ENCODE measurements at regions not wholly inside any gene's neighbourhood (a gene's known extent, or its start where the extent isn't known, plus 50 kb on each side); places are given as distances from the start of the nearest gene placed in this dataset.
"Not testable (repeated sequence)": the region's sequence is repeated elsewhere in the genome, so short reads cannot be mapped to it uniquely, and the experiment has no call there.

GRCh38 chr17:5895276-5895675 is 174.9 kb upstream of the WSCD1 start:
- peaks cover 25% of the 10 kb centered on the region for H3K27me3 Mint-ChIP-seq (ENCODE audit: low read depth)
- H3K27ac Mint-ChIP-seq (ENCODE audit: unreplicated experiment): no peak overlapping the region
- H3K9me3 Mint-ChIP-seq (ENCODE audit: low read depth): peaks cover 1% of the 10 kb centered on the region
- DNase-seq (ENCODE audit: low spot score): no peak
- H3K4me1 Mint-ChIP-seq (ENCODE audit: low read depth): no peaks in the 10 kb centered on the region
- no peaks in the 10 kb centered on the region for H3K36me3 Mint-ChIP-seq (ENCODE audit: low read depth)
- no peak for TF ChIP-seq CTCF (IDR thresholded peaks at IDR 0.05)
- no peak overlapping the region for H3K4me3 Mint-ChIP-seq (ENCODE audit: unreplicated experiment)

- Mint-ChIP-seq H3K27me3 (ENCODE audit: low read depth) (peaks cover 25% of the 10 kb centered on the region), H3K4me3 (ENCODE audit: unreplicated experiment) (no peak overlapping the region)
Measured at GRCh38 chr17:5896215-5896614, 174.0 kb upstream of the WSCD1 start.

GRCh38 chr17:5897275-5897911 is 172.8 kb upstream of the WSCD1 start:
- no peak overlapping the region for H3K27ac Mint-ChIP-seq (ENCODE audit: unreplicated experiment)
- no peak for TF ChIP-seq CTCF (IDR thresholded peaks at IDR 0.05)
- no peaks in the 10 kb centered on the region for H3K4me1 Mint-ChIP-seq (ENCODE audit: low read depth)
- peaks cover 25% of the 10 kb centered on the region for H3K27me3 Mint-ChIP-seq (ENCODE audit: low read depth)
- no peaks in the 10 kb centered on the region for H3K9me3 Mint-ChIP-seq (ENCODE audit: low read depth)
- H3K4me3 Mint-ChIP-seq (ENCODE audit: unreplicated experiment): no peak overlapping the region
- DNase-seq (ENCODE audit: low spot score): no peak
- no peaks in the 10 kb centered on the region for H3K36me3 Mint-ChIP-seq (ENCODE audit: low read depth)

More at GRCh38 chr17:5896215-5896614, 174.0 kb upstream of the WSCD1 start:
- no peaks in the 10 kb centered on the region for H3K9me3 Mint-ChIP-seq (ENCODE audit: low read depth)
- H3K4me1 Mint-ChIP-seq (ENCODE audit: low read depth): no peaks in the 10 kb centered on the region
- H3K36me3 Mint-ChIP-seq (ENCODE audit: low read depth): no peaks in the 10 kb centered on the region
- no peak for DNase-seq (ENCODE audit: low spot score)
- TF ChIP-seq CTCF (IDR thresholded peaks at IDR 0.05): no peak
- H3K27ac Mint-ChIP-seq (ENCODE audit: unreplicated experiment): no peak overlapping the region

- not testable (repeated sequence) for H3K36me3 Mint-ChIP-seq (ENCODE audit: low read depth); DNase-seq (ENCODE audit: low spot score); H3K4me3 Mint-ChIP-seq (ENCODE audit: unreplicated experiment); H3K27ac Mint-ChIP-seq (ENCODE audit: unreplicated experiment); H3K4me1 Mint-ChIP-seq (ENCODE audit: low read depth); H3K9me3 Mint-ChIP-seq (ENCODE audit: low read depth)
- H3K27me3 Mint-ChIP-seq (ENCODE audit: low read depth): peaks cover 26% of the 10 kb centered on the region
Measured at GRCh38 chr17:5897981-5898380, 172.2 kb upstream of the WSCD1 start.

GRCh38 chr17:5898406-5898805 is 171.8 kb upstream of the WSCD1 start:
- no peak for DNase-seq (ENCODE audit: low spot score)
- Mint-ChIP-seq H3K4me1 (ENCODE audit: low read depth) (no peaks in the 10 kb centered on the region), H3K27me3 (ENCODE audit: low read depth) (peaks cover 24% of the 10 kb centered on the region), H3K27ac (ENCODE audit: unreplicated experiment) (no peak overlapping the region), H3K9me3 (ENCODE audit: low read depth) (peaks cover under 1% of the 10 kb centered on the region), H3K36me3 (ENCODE audit: low read depth) (no peaks in the 10 kb centered on the region), H3K4me3 (ENCODE audit: unreplicated experiment) (no peak overlapping the region)
- no peak for TF ChIP-seq CTCF (IDR thresholded peaks at IDR 0.05)
